PC-9 (cell line): ENCODE measurements at regions not wholly inside any gene's neighbourhood (a gene's known extent, or its start where the extent isn't known, plus 50 kb on each side); places are given as distances from the start of the nearest gene placed in this dataset.

Experiments used
- EZH2 ChIP-seq: fragments of 200-600 bp; sonication (generic); IDR thresholded peaks from 2 replicates; pipeline ENCODE4 v1.8.0; 2017; ENCODE audit warnings: antibody characterized with exemption, low read depth
- TF ChIP-seq, protein P1 (sequence below): fragments of 200-600 bp; sonication (generic); conservative IDR thresholded peaks from 2 replicates; pipeline ENCODE4 v1.6.1; 2017; ENCODE audit warnings: mixed run types, antibody characterized with exemption, mild to moderate bottlenecking, moderate library complexity

DNA sequence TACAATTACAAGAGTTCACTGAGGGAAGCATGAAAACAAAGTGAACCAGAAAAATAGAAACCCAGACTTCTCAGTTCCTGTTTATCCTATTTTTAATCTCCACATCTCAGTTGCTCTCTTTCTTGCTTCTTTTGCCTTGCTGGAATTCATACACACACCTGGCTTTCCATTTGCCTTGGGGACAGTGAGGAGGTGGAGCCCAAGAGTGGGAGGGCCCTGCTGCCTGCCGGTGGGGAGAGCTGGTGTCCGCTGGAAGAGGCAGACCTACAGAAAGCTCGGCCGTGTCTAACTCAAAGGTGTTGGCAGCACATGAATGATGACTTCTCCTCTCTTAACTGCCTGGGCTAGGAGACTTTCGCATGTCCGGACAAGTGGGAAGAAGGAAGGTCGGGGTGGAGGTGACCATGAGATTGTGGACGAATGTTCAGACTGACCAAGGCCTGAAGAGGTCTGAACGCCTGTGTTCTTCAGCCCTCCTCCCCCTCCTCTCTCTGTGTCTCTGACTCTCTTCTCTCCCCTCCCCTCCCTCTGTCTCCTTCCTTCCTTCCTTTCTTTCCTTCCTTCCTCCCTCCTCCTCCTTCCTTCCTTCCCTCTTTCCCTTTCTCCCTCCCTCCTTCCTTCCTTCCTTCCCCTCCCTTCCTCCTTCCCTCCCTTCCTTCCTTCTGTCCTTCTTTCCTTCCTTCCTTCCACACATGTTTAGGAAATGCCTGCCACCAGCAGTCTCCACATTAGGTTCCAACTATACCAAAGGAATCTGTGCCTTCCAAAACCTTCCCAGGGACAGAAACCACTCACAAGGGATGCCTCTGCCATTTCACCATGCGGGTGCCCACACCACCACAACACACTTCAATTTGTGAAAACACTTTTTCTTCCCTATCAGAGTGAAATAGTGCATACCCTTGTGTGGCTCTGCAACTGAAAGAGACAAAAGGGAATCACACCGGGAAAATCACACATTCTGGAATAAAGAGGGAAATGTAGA lies 157.3 kb upstream of the RUNX1 start:
- TF ChIP-seq, protein P1, sequence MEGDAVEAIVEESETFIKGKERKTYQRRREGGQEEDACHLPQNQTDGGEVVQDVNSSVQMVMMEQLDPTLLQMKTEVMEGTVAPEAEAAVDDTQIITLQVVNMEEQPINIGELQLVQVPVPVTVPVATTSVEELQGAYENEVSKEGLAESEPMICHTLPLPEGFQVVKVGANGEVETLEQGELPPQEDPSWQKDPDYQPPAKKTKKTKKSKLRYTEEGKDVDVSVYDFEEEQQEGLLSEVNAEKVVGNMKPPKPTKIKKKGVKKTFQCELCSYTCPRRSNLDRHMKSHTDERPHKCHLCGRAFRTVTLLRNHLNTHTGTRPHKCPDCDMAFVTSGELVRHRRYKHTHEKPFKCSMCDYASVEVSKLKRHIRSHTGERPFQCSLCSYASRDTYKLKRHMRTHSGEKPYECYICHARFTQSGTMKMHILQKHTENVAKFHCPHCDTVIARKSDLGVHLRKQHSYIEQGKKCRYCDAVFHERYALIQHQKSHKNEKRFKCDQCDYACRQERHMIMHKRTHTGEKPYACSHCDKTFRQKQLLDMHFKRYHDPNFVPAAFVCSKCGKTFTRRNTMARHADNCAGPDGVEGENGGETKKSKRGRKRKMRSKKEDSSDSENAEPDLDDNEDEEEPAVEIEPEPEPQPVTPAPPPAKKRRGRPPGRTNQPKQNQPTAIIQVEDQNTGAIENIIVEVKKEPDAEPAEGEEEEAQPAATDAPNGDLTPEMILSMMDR, result no peak
- TF ChIP-seq EZH2, result no peak
